Cardiac muscle cell (in vitro differentiated cells and primary cell): ENCODE measurements at regions not wholly inside any gene's neighbourhood (a gene's known extent, or its start where the extent isn't known, plus 50 kb on each side); places are given as distances from the start of the nearest gene placed in this dataset.
A peak's percentile ranks its signal among the peaks of the same experiment; 100 is the strongest.

Experiments used
- DNase-seq, 2 donors: peaks; one replicate each; pipeline versions ENCODE4 v3.0.0 to v3.0.0-alpha.2; 2010 to 2017; ENCODE audit warnings: low read depth in 1 of 2, low spot score in 1 of 2
- H3K27ac ChIP-seq: fragments of 200-600 bp; sonication (generic); 2 replicates; pipeline ENCODE4 v1.5.1; 2016
- H3K27me3 ChIP-seq: fragments of 200-600 bp; sonication (generic); 2 replicates; pipeline ENCODE4 v1.6.0; 2016; ENCODE audit warnings: control low read depth
- H3K36me3 ChIP-seq: fragments of 200-600 bp; sonication (generic); 2 replicates; pipeline ENCODE4 v1.5.1; 2016; ENCODE audit warnings: control low read depth
- H3K4me1 ChIP-seq: fragments of 200-600 bp; sonication (generic); 2 replicates; pipeline ENCODE4 v1.8.1; 2017; ENCODE audit warnings: low read depth, mild to moderate bottlenecking, mixed run types
- H3K4me3 ChIP-seq: fragments of 200-600 bp; sonication (generic); 2 replicates; pipeline ENCODE4 v1.5.1; 2016; ENCODE audit warnings: mild to moderate bottlenecking
- H3K9me3 ChIP-seq: fragments of 200-600 bp; sonication (generic); 2 replicates; pipeline ENCODE4 v1.5.1; 2017; ENCODE audit warnings: low read depth, mild to moderate bottlenecking, control low read depth
- CTCF ChIP-seq: IDR thresholded peaks from 2 replicates; pipeline ENCODE4 v1.5.1; 2012; ENCODE audit warnings: low read depth, mild to moderate bottlenecking, low read length

- Histone ChIP-seq H3K27ac (no peak overlapping the region), H3K4me1 (no peaks in the 10 kb centered on the region), H3K27me3 (no peaks in the 10 kb centered on the region), H3K4me3 (no peak overlapping the region), H3K9me3 (no peaks in the 10 kb centered on the region), H3K36me3 (no peaks in the 10 kb centered on the region)
- DNase-seq = no peak
- TF ChIP-seq CTCF = no peak
Observed at GRCh38 chr10:128938558-128938957, 528.5 kb upstream of the MGMT start.

GRCh38 chr10:128940081-128940480 is 527.0 kb upstream of the MGMT start:
- H3K27me3 ChIP-seq = no peaks in the 10 kb centered on the region
- DNase-seq = no peak
- no peaks in the 10 kb centered on the region for H3K36me3 ChIP-seq
- H3K4me3 ChIP-seq = no peak overlapping the region
- TF ChIP-seq CTCF = no peak
- no peak overlapping the region for H3K27ac ChIP-seq
- no peaks in the 10 kb centered on the region for H3K4me1 ChIP-seq
- H3K9me3 ChIP-seq = no peaks in the 10 kb centered on the region

- no peaks in the 10 kb centered on the region for H3K4me1 ChIP-seq
- TF ChIP-seq CTCF = no peak
- no peaks in the 10 kb centered on the region for H3K9me3 ChIP-seq
- DNase-seq = no peak
- no peak overlapping the region for H3K27ac ChIP-seq
- no peaks in the 10 kb centered on the region for H3K36me3 ChIP-seq
- no peaks in the 10 kb centered on the region for H3K27me3 ChIP-seq
- no peak overlapping the region for H3K4me3 ChIP-seq
Observed at GRCh38 chr10:128943111-128943510, 523.9 kb upstream of the MGMT start.

DNA sequence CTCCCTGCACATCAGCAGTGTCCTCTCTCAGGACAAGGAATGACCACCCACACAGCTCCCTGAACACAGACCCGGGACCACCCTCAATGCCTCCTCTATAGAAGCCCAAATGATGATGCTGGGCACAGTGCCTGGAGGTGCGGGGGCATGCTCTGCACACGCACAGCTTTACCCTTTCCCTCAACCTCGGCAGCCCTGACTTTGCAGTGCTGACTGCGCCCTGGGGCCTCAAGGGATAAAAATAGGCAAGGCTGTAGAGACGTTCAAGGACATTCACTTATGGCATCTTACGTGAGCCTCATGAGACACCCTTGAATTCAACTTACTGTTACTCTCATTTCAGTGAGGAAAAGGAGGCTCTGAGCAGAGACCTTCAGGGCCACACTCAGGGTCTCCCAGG is 521.6 kb upstream of the MGMT start:
- TF ChIP-seq CTCF = no peak
- H3K27me3 ChIP-seq = no peaks in the 10 kb centered on the region

DNA sequence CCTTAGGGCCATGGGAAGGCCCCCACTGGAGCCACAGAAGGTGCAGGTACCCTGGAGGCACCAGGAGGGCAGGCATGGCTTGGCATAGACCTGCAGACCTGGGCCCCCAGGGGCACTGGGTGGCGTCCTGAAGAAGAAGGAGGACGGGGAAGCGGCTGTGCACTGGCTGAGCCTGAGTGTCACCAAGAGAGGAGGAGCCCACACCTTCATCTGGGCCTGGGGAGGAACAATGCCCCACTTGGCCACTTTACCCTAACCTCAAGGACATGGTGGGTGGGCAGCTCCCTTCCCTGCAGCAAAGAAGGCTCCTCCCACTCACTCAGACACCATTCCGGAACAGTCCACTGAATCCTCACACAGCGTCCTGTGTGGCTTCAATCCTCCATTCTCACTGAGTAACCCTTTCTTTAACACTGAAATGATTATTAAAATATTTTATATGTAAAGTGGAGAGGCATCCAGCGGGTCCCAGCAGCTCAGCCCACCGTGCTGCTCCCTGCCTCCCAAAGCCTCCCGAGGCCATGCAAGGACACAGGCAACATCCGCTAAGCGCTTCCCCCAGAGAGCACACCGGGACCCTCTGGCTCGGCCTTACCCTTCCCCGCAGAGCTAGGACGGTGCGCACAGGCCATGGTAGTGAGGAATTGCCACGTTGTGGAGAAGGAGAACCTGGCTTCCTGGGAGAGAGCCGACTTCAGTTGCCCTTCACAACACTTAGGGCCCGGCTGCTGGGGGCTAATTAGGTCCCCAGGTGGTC is 516.7 kb upstream of the MGMT start:
- TF ChIP-seq CTCF = no peak
- Histone ChIP-seq H3K4me1 (no peaks in the 10 kb centered on the region), H3K27ac (no peak overlapping the region), H3K9me3 (no peaks in the 10 kb centered on the region), H3K4me3 (no peak overlapping the region), H3K27me3 (no peaks in the 10 kb centered on the region), H3K36me3 (no peaks in the 10 kb centered on the region)
- DNase-seq = no peak

More for the DNA sequence above, 521.6 kb upstream of the MGMT start:
- Histone ChIP-seq H3K4me3 (no peak overlapping the region), H3K27ac (no peak overlapping the region), H3K36me3 (no peaks in the 10 kb centered on the region), H3K9me3 (no peaks in the 10 kb centered on the region), H3K4me1 (no peaks in the 10 kb centered on the region)
- peak in 1 of 2 donors; percentile 30 for DNase-seq
